Endodermal cell (in vitro differentiated cells): ENCODE measurements at regions not wholly inside any gene's neighbourhood (a gene's known extent, or its start where the extent isn't known, plus 50 kb on each side); places are given as distances from the start of the nearest gene placed in this dataset.

Experiments used
- DNase-seq: peaks from one replicate; pipeline ENCODE4 v3.0.0-alpha.2; 2017
- H3K27ac ChIP-seq: 2 replicates; pipeline ENCODE4 v1.5.1; 2013; ENCODE audit warnings: mild to moderate bottlenecking, low read depth, low read length, moderate library complexity
- H3K27me3 ChIP-seq: 2 replicates; pipeline ENCODE4 v1.6.1; 2013; ENCODE audit warnings: mild to moderate bottlenecking, low read length, moderate library complexity; ENCODE audit not compliant: insufficient read depth, control insufficient read depth, poor library complexity, severe bottlenecking
- H3K36me3 ChIP-seq: 2 replicates; pipeline ENCODE4 v1.7.0; 2013; ENCODE audit warnings: mild to moderate bottlenecking, low read length, moderate library complexity; ENCODE audit not compliant: control insufficient read depth, insufficient read depth
- H3K4me1 ChIP-seq: one replicate; pipeline ENCODE4 v1.7.0; 2013; ENCODE audit warnings: low read length; ENCODE audit not compliant: control insufficient read depth, insufficient read depth
- H3K4me3 ChIP-seq: 2 replicates; pipeline ENCODE4 v1.5.1; 2013; ENCODE audit warnings: mild to moderate bottlenecking, low read length, moderate library complexity
- H3K9ac ChIP-seq: 2 replicates; pipeline ENCODE4 v1.6.1; 2013; ENCODE audit warnings: mild to moderate bottlenecking, low read length, moderate library complexity; ENCODE audit not compliant: poor library complexity, severe bottlenecking; ENCODE audit errors: extremely low read depth
- H3K9me3 ChIP-seq: 2 replicates; pipeline ENCODE4 v1.6.1; 2013; ENCODE audit warnings: mild to moderate bottlenecking, low read length, moderate library complexity; ENCODE audit not compliant: control insufficient read depth
- H3K27ac Mint-ChIP-seq: 2 replicates; pipeline ENCODE4 v1.8.0; 2020; ENCODE audit warnings: mixed read lengths
- H3K27me3 Mint-ChIP-seq: 2 replicates; pipeline ENCODE4 v1.8.0; 2021; ENCODE audit warnings: mild to moderate bottlenecking, mixed read lengths; ENCODE audit not compliant: insufficient read depth
- H3K36me3 Mint-ChIP-seq: 2 replicates; pipeline ENCODE4 v1.8.0; 2020; ENCODE audit warnings: low read depth, mixed read lengths
- H3K4me1 Mint-ChIP-seq: 2 replicates; pipeline ENCODE4 v1.8.0; 2020; ENCODE audit warnings: mixed read lengths
- H3K4me3 Mint-ChIP-seq: 2 replicates; pipeline ENCODE4 v1.8.0; 2020; ENCODE audit warnings: mild to moderate bottlenecking, moderate library complexity, mixed read lengths
- H3K9me3 Mint-ChIP-seq: 2 replicates; pipeline ENCODE4 v1.8.0; 2020; ENCODE audit warnings: mild to moderate bottlenecking, mixed read lengths
- CTCF ChIP-seq: fragments of 200-600 bp; sonication (generic); conservative IDR thresholded peaks from 2 replicates; pipeline ENCODE4 v1.5.0; 2021; ENCODE audit warnings: antibody characterized with exemption, mild to moderate bottlenecking
- WGBS, 2 experiments: methylation state at CpG; one replicate each; pipeline versions ENCODE4 v1.1.5 to v1.1.7; 2013; ENCODE audit warnings: missing lambda C conversion rate in 2 of 2, mixed read lengths in 1 of 2; ENCODE audit not compliant: insufficient coverage in 1 of 2, insufficient read length in 1 of 2; 5-methylcytosine and 5-hydroxymethylcytosine counted together

- Mint-ChIP-seq H3K27ac (no peak overlapping the region), H3K36me3 (no peaks in the 10 kb centered on the region), H3K4me3 (no peak overlapping the region), H3K27me3 (peaks cover 7% of the 10 kb centered on the region), H3K4me1 (no peaks in the 10 kb centered on the region), H3K9me3 (no peaks in the 10 kb centered on the region)
- Histone ChIP-seq H3K27me3 (no peaks in the 10 kb centered on the region), H3K36me3 (no peaks in the 10 kb centered on the region), H3K27ac (no peak overlapping the region), H3K4me1 (peaks cover 7% of the 10 kb centered on the region), H3K9me3 (no peaks in the 10 kb centered on the region), H3K4me3 (no peak overlapping the region), H3K9ac (no peak overlapping the region)
- DNase-seq, result no peak
- no peak for TF ChIP-seq CTCF
- 90 to 100% methylated on average over 2 to 3 of the region's 3 CpGs for WGBS, 2 experiments
Measured at GRCh38 chr5:113922343-113922742, 408.8 kb downstream of the YTHDC2 start.

GRCh38 chr5:113935453-113935852 lies 422.0 kb downstream of the YTHDC2 start:
- no peaks in the 10 kb centered on the region for H3K36me3 Mint-ChIP-seq
- H3K9me3 Mint-ChIP-seq, result peaks cover under 1% of the 10 kb centered on the region
- no peak overlapping the region for H3K4me3 ChIP-seq
- H3K9me3 ChIP-seq, result no peaks in the 10 kb centered on the region
- H3K27ac Mint-ChIP-seq, result no peak overlapping the region
- DNase-seq, result no peak
- H3K27ac ChIP-seq, result no peak overlapping the region
- H3K4me3 Mint-ChIP-seq, result no peak overlapping the region
- 91 to 100% methylated on average over 1 to 7 of the region's 7 CpGs for WGBS, 2 experiments
- H3K36me3 ChIP-seq, result no peaks in the 10 kb centered on the region
- H3K27me3 Mint-ChIP-seq, result peaks cover 4% of the 10 kb centered on the region
- peaks cover 9% of the 10 kb centered on the region for H3K4me1 ChIP-seq
- no peak for TF ChIP-seq CTCF
- H3K27me3 ChIP-seq, result no peaks in the 10 kb centered on the region
- peaks cover 15% of the 10 kb centered on the region for H3K4me1 Mint-ChIP-seq
- H3K9ac ChIP-seq, result no peak overlapping the region

- no peak overlapping the region for H3K4me3 ChIP-seq
- H3K9me3 ChIP-seq, result no peaks in the 10 kb centered on the region
- 0 to 51% methylated on average over 1 to 2 of the region's 2 CpGs for WGBS, 2 experiments
- H3K27me3 Mint-ChIP-seq, result peaks cover 4% of the 10 kb centered on the region
- H3K27me3 ChIP-seq, result no peaks in the 10 kb centered on the region
- no peak overlapping the region for H3K27ac Mint-ChIP-seq
- DNase-seq, result no peak
- H3K9ac ChIP-seq, result no peak overlapping the region
- H3K4me3 Mint-ChIP-seq, result no peak overlapping the region
- H3K36me3 Mint-ChIP-seq, result no peaks in the 10 kb centered on the region
- H3K4me1 ChIP-seq, result peaks cover 9% of the 10 kb centered on the region
- peaks cover 17% of the 10 kb centered on the region for H3K4me1 Mint-ChIP-seq
- H3K9me3 Mint-ChIP-seq, result no peaks in the 10 kb centered on the region
- no peak overlapping the region for H3K27ac ChIP-seq
- TF ChIP-seq CTCF, result no peak
- H3K36me3 ChIP-seq, result no peaks in the 10 kb centered on the region
Measured at GRCh38 chr5:113937301-113937700, 423.8 kb downstream of the YTHDC2 start.
